Panc1 (cell line): ENCODE measurements at regions not wholly inside any gene's neighbourhood (a gene's known extent, or its start where the extent isn't known, plus 50 kb on each side); places are given as distances from the start of the nearest gene placed in this dataset.

ENCODE experiments used
- ATAC-seq: fragments of 200-7000 bp; cut with Tn5 transposase; 2 replicates; pipeline ENCODE4 v1.9.1; 2020; ENCODE audit warnings: mild to moderate bottlenecking, moderate library complexity
- BruUV-seq: library from RNA; stranded (reverse); fragments of 400-500 nt; replicated peaks from 2 replicates; lab custom pipeline; 2021; lab: Mats Ljungman, UMichigan
- CTCF ChIA-PET: fragments of 300-600 bp; sonication (Branson Sonifier 250); formaldehyde crosslinking; loops from one replicate; lab custom pipeline; 2022; ENCODE audit warnings: antibody characterized with exemption; lab: Charles Lee
- POLR2A ChIA-PET: fragments of 300-600 bp; sonication (Branson Sonifier 250); formaldehyde crosslinking; loops from one replicate; lab custom pipeline; 2022; ENCODE audit warnings: antibody characterized with exemption; lab: Charles Lee
- DNase-seq: peaks from one replicate; pipeline ENCODE4 v3.0.0-alpha.2; 2010; ENCODE audit warnings: low read depth, low spot score
- H3K27ac ChIP-seq: 2 replicates; pipeline ENCODE4 v1.5.1; 2011; ENCODE audit warnings: mild to moderate bottlenecking, low read length, inconsistent platforms
- H3K27me3 ChIP-seq: fragments of 200-500 bp; sonication (Bioruptor generic); 2 replicates; pipeline ENCODE4 v1.6.0; 2014; ENCODE audit warnings: low read length, inconsistent platforms; ENCODE audit not compliant: control insufficient read depth, insufficient read depth
- H3K36me3 ChIP-seq: fragments of 200-500 bp; sonication (Bioruptor generic); 2 replicates; pipeline ENCODE4 v1.5.1; 2014; ENCODE audit warnings: inconsistent platforms, mild to moderate bottlenecking, low read length, moderate library complexity; ENCODE audit not compliant: control insufficient read depth, insufficient read depth
- H3K4me1 ChIP-seq: 2 replicates; pipeline ENCODE4 v1.5.1; 2011; ENCODE audit warnings: inconsistent platforms, mild to moderate bottlenecking, low read length, moderate library complexity; ENCODE audit not compliant: control insufficient read depth, insufficient read depth
- H3K4me3 ChIP-seq, 2 experiments: 2 replicates each; pipeline ENCODE4 v1.5.1; 2011 to 2012; ENCODE audit warnings: low read depth in 2 of 2, low read length in 2 of 2, mild to moderate bottlenecking in 2 of 2, inconsistent platforms in 1 of 2, moderate library complexity in 1 of 2
- H3K9me3 ChIP-seq: fragments of 200-500 bp; sonication (Bioruptor generic); 2 replicates; pipeline ENCODE4 v1.5.1; 2014; ENCODE audit warnings: low read depth, mild to moderate bottlenecking, inconsistent platforms, low read length, moderate library complexity; ENCODE audit not compliant: control insufficient read depth, insufficient read depth
- POLR2AphosphoS5 ChIP-seq: IDR thresholded peaks from 2 replicates; pipeline ENCODE4 v1.6.1; 2012; ENCODE audit warnings: mild to moderate bottlenecking, low read depth, low read length, moderate library complexity
- in situ Hi-C: cut with HindIII; loops from 2 replicates; pipeline ENCODE4 v1.10.0; 2016; ENCODE audit warnings: low sequenced_read_pairs, low pct_unique_long_range_greater_than_20kb
- intact Hi-C: fragments of 100-400 bp; cut with micrococcal nuclease; formaldehyde crosslinking; loops from one replicate; pipeline ENCODE4 v1.10.0; 2022; ENCODE audit not compliant: unreplicated experiment

DNA sequence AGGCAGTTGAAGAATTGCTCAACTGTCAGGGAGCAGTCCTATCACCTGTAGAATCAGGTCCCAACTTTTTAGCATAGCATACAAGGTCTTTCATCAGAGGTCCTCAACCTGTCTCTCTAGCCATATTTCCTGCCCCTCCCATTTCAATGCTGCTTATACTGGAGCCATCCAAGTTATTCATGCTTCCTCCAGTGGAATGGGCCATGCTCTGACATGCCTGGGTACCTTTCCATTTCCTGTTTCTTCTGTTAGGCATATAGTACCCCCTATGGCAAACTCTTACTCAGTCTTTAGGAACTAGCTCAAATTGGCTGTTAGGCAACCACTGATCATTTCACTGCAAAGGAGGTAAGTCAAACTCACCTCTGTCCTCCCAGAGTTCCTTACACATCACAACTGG is 51.0 kb upstream of the ABCA12 start:
- TF ChIP-seq POLR2AphosphoS5: no peak
- H3K9me3 ChIP-seq: no peaks in the 10 kb centered on the region
- no peaks in the 10 kb centered on the region for H3K27me3 ChIP-seq
- DNase-seq (no peak), ATAC-seq (no peak)
- no peaks in the 10 kb centered on the region for H3K4me1 ChIP-seq
- intact Hi-C loops (no loop called here), in situ Hi-C loops (no loop called here)
- no peak overlapping the region for H3K4me3 ChIP-seq
- no TSS peak for BruUV-seq
- ChIA-PET POLR2A (no interaction called here), CTCF (no interaction called here)
- no peaks in the 10 kb centered on the region for H3K36me3 ChIP-seq
- H3K27ac ChIP-seq: no peak overlapping the region
